PC-9 (cell line): ENCODE measurements at regions not wholly inside any gene's neighbourhood (a gene's known extent, or its start where the extent isn't known, plus 50 kb on each side); places are given as distances from the start of the nearest gene placed in this dataset.

Experiments used
- BruUV-seq: library from RNA; stranded (reverse); fragments of 400-500 nt; replicated peaks from 2 replicates; lab custom pipeline; 2021; lab: Mats Ljungman, UMichigan
- CTCF ChIA-PET: fragments of 300-600 bp; sonication (Branson Sonifier 250); formaldehyde crosslinking; loops from one replicate; lab custom pipeline; 2022; ENCODE audit warnings: antibody characterized with exemption; lab: Charles Lee
- POLR2A ChIA-PET: fragments of 300-600 bp; sonication (Branson Sonifier 250); formaldehyde crosslinking; loops from one replicate; lab custom pipeline; 2022; ENCODE audit warnings: antibody characterized with exemption; ENCODE audit not compliant: unreplicated experiment; lab: Charles Lee
- DNase-seq, 2 experiments: peaks; one replicate each; pipeline versions ENCODE4 v3.0.0 to v3.0.0-alpha.2; 2015 to 2022; ENCODE audit warnings: mixed read lengths in 1 of 2
- H2AFZ ChIP-seq: fragments of 200-600 bp; sonication (generic); 2 replicates; pipeline ENCODE4 v1.8.1; 2017; ENCODE audit warnings: antibody characterized with exemption
- H3F3A ChIP-seq: fragments of 200-600 bp; sonication (generic); 2 replicates; pipeline ENCODE4 v1.8.1; 2017; ENCODE audit warnings: antibody characterized with exemption, mild to moderate bottlenecking, low read depth; ENCODE audit not compliant: insufficient read depth
- H3K27ac ChIP-seq: fragments of 200-600 bp; sonication (generic); 2 replicates; pipeline ENCODE4 v1.6.1; 2016; ENCODE audit warnings: mixed run types
- H3K27me3 ChIP-seq: fragments of 200-600 bp; sonication (generic); 2 replicates; pipeline ENCODE4 v1.6.1; 2016; ENCODE audit warnings: low read depth, mixed run types; ENCODE audit not compliant: insufficient read depth
- H3K36me3 ChIP-seq: fragments of 200-600 bp; sonication (generic); 2 replicates; pipeline ENCODE4 v1.6.1; 2016; ENCODE audit warnings: low read depth, mixed run types
- H3K4me1 ChIP-seq: fragments of 200-600 bp; sonication (generic); replicated peaks from 2 replicates; pipeline ENCODE4 v1.6.1; 2016; ENCODE audit warnings: mixed run types; ENCODE audit not compliant: insufficient read depth
- H3K4me2 ChIP-seq: fragments of 200-600 bp; sonication (generic); 2 replicates; pipeline ENCODE4 v1.6.1; 2017; ENCODE audit warnings: mixed run types
- H3K4me3 ChIP-seq: fragments of 200-600 bp; sonication (generic); 2 replicates; pipeline ENCODE4 v1.6.1; 2016; ENCODE audit warnings: mixed run types
- H3K79me2 ChIP-seq: fragments of 200-600 bp; sonication (generic); 2 replicates; pipeline ENCODE4 v1.6.1; 2017; ENCODE audit warnings: low read depth, mixed run types
- H3K9me2 ChIP-seq: fragments of 200-600 bp; sonication (generic); 2 replicates; pipeline ENCODE4 v1.8.1; 2017; ENCODE audit warnings: mild to moderate bottlenecking; ENCODE audit not compliant: insufficient read depth
- H3K9me3 ChIP-seq: fragments of 200-600 bp; sonication (generic); 2 replicates; pipeline ENCODE4 v1.8.1; 2016; ENCODE audit warnings: low read depth; ENCODE audit not compliant: insufficient read depth
- H4K20me1 ChIP-seq: fragments of 200-600 bp; sonication (generic); 2 replicates; pipeline ENCODE4 v1.8.1; 2017; ENCODE audit not compliant: insufficient read depth
- CTCF ChIP-seq: fragments of 200-600 bp; sonication (generic); conservative IDR thresholded peaks from 2 replicates; pipeline ENCODE4 v1.6.1; 2017; ENCODE audit warnings: mixed run types, antibody characterized with exemption, mild to moderate bottlenecking, moderate library complexity
- EZH2 ChIP-seq: fragments of 200-600 bp; sonication (generic); IDR thresholded peaks from 2 replicates; pipeline ENCODE4 v1.8.0; 2017; ENCODE audit warnings: antibody characterized with exemption, low read depth
- intact Hi-C: fragments of 100-400 bp; cut with micrococcal nuclease; formaldehyde crosslinking; loops from one replicate; pipeline ENCODE4 v1.10.0; 2022; ENCODE audit not compliant: unreplicated experiment

DNA sequence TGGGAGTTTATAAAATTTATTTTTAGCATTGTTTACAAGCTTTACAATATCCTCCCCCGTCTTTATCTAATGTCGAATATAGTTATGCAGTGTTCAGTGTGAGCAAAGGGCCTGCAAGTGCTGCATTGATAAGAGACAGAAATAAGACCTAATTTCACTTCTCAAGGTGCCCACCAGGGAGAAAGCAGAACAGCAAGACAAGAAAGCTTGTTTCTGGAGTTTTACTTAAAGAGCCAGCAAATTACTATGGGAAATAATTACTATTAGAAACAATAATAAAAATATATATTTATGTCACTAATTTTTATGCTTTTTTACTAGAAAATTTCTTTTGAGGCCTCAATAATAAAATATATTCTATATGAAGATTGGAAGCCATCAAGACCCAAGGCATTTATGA lies 2677.7 kb downstream of the ARAP2 start:
- Histone ChIP-seq H3K27me3 (no peaks in the 10 kb centered on the region), H3K9me2 (no peaks in the 10 kb centered on the region), H3K79me2 (no peaks in the 10 kb centered on the region), H4K20me1 (no peaks in the 10 kb centered on the region), H3K4me2 (no peak overlapping the region), H3K36me3 (no peaks in the 10 kb centered on the region), H3F3A (no peaks in the 10 kb centered on the region), H3K9me3 (no peaks in the 10 kb centered on the region), H3K4me3 (no peak overlapping the region), H3K4me1 (no peaks in the 10 kb centered on the region), H3K27ac (no peak overlapping the region), H2AFZ (no peak overlapping the region)
- POLR2A ChIA-PET = no interaction called here
- intact Hi-C loops = no loop called here
- no peak for TF ChIP-seq CTCF
- TF ChIP-seq EZH2 = no peak
- no peak for DNase-seq
- CTCF ChIA-PET = no interaction called here
- no TSS peak for BruUV-seq

DNA sequence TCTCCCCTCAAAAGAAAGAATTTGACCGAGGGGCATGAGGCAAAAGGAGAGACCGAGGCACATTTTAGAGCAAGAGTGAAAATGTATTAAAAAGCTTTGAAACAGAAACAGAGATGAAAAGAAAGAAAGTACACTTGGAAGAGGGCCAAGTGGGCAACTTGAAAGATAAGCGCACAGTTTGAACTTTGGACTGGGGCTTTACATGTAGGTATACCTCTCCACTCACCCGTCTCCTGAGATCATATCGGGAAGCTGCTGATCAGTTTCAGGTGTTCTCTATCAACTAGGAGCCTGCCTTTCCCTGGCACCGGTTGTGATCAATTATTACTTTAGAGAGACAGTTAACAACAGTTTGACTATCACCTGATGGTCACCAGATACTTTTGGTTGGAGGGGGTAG lies 2666.5 kb downstream of the ARAP2 start:
- H3K4me2 ChIP-seq = no peak overlapping the region
- CTCF ChIA-PET = no interaction called here
- no peak overlapping the region for H3K27ac ChIP-seq
- H3K4me1 ChIP-seq = no peaks in the 10 kb centered on the region
- H3K27me3 ChIP-seq = no peaks in the 10 kb centered on the region
- intact Hi-C loops = no loop called here
- H4K20me1 ChIP-seq = no peaks in the 10 kb centered on the region
- DNase-seq = no peak
- H3K9me3 ChIP-seq = no peaks in the 10 kb centered on the region
- no peaks in the 10 kb centered on the region for H3K36me3 ChIP-seq
- no peak overlapping the region for H3K4me3 ChIP-seq
- no peaks in the 10 kb centered on the region for H3K79me2 ChIP-seq
- no peak overlapping the region for H2AFZ ChIP-seq
- no TSS peak for BruUV-seq
- no peaks in the 10 kb centered on the region for H3K9me2 ChIP-seq
- TF ChIP-seq EZH2 = no peak
- TF ChIP-seq CTCF = no peak
- no peaks in the 10 kb centered on the region for H3F3A ChIP-seq
- POLR2A ChIA-PET = no interaction called here

- CTCF ChIA-PET = no interaction called here
- Histone ChIP-seq H3F3A (no peaks in the 10 kb centered on the region), H3K27me3 (no peaks in the 10 kb centered on the region), H3K9me3 (no peaks in the 10 kb centered on the region), H4K20me1 (no peaks in the 10 kb centered on the region), H3K4me3 (no peak overlapping the region), H3K79me2 (no peaks in the 10 kb centered on the region), H3K4me2 (no peak overlapping the region), H3K36me3 (no peaks in the 10 kb centered on the region), H3K9me2 (no peaks in the 10 kb centered on the region), H3K4me1 (no peaks in the 10 kb centered on the region), H3K27ac (no peak overlapping the region), H2AFZ (no peak overlapping the region)
- POLR2A ChIA-PET = no interaction called here
- intact Hi-C loops = no loop called here
- BruUV-seq = no TSS peak
- DNase-seq = no peak
- no peak for TF ChIP-seq EZH2
Observed at GRCh38 chr4:33579951-33580350, 2664.4 kb downstream of the ARAP2 start.

- Histone ChIP-seq H2AFZ (no peak overlapping the region), H4K20me1 (no peaks in the 10 kb centered on the region), H3F3A (no peaks in the 10 kb centered on the region), H3K79me2 (no peaks in the 10 kb centered on the region), H3K4me3 (no peak overlapping the region), H3K4me1 (no peaks in the 10 kb centered on the region), H3K9me2 (no peaks in the 10 kb centered on the region), H3K27me3 (no peaks in the 10 kb centered on the region), H3K27ac (no peak overlapping the region), H3K4me2 (no peak overlapping the region), H3K36me3 (no peaks in the 10 kb centered on the region), H3K9me3 (no peaks in the 10 kb centered on the region)
- CTCF ChIA-PET = no interaction called here
- POLR2A ChIA-PET = no interaction called here
- DNase-seq = no peak
- intact Hi-C loops = no loop called here
- no TSS peak for BruUV-seq
- TF ChIP-seq CTCF (no peak), EZH2 (no peak)
Observed at GRCh38 chr4:33592701-33593100, 2651.6 kb downstream of the ARAP2 start.
